GM12873 (cell line): ENCODE measurements at regions not wholly inside any gene's neighbourhood (a gene's known extent, or its start where the extent isn't known, plus 50 kb on each side); places are given as distances from the start of the nearest gene placed in this dataset.

Source experiments
- TF ChIP-seq, protein P1 (sequence below): IDR thresholded peaks from 2 replicates; pipeline ENCODE4 v1.5.1; 2012; ENCODE audit warnings: low read depth, mild to moderate bottlenecking, moderate library complexity, low read length, control low read depth; ENCODE audit not compliant: insufficient read depth; ENCODE audit errors: missing control alignments

DNA sequence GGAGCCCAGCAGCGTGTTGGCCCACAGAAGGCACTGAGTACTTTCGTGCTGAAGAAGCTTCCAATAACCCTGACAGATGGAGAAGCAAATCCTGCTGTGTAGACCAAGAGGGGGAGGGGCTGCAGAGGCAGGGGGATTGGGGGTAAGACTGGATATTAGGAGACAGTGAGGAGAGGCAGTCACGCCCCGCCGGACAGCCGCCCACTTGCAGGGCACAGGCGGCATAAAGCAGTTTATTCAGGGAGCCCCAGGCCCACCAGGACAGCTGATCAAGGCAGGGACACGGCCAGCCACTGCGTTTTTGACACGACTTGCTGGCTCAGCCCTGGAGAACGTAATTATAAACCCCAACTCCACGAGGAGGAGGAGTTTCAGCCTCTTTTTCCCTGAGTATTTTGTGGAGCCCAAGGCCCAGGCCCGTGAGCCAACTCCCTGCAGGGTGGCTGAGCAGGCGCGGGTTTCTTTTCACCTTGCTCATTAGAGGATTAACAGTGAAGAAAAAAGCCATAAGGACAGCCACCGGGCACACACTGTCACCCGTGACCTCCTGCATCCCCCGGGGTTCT lies 177.9 kb downstream of the TFAP2C start:
- TF ChIP-seq, protein P1, sequence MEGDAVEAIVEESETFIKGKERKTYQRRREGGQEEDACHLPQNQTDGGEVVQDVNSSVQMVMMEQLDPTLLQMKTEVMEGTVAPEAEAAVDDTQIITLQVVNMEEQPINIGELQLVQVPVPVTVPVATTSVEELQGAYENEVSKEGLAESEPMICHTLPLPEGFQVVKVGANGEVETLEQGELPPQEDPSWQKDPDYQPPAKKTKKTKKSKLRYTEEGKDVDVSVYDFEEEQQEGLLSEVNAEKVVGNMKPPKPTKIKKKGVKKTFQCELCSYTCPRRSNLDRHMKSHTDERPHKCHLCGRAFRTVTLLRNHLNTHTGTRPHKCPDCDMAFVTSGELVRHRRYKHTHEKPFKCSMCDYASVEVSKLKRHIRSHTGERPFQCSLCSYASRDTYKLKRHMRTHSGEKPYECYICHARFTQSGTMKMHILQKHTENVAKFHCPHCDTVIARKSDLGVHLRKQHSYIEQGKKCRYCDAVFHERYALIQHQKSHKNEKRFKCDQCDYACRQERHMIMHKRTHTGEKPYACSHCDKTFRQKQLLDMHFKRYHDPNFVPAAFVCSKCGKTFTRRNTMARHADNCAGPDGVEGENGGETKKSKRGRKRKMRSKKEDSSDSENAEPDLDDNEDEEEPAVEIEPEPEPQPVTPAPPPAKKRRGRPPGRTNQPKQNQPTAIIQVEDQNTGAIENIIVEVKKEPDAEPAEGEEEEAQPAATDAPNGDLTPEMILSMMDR, result no peak

DNA sequence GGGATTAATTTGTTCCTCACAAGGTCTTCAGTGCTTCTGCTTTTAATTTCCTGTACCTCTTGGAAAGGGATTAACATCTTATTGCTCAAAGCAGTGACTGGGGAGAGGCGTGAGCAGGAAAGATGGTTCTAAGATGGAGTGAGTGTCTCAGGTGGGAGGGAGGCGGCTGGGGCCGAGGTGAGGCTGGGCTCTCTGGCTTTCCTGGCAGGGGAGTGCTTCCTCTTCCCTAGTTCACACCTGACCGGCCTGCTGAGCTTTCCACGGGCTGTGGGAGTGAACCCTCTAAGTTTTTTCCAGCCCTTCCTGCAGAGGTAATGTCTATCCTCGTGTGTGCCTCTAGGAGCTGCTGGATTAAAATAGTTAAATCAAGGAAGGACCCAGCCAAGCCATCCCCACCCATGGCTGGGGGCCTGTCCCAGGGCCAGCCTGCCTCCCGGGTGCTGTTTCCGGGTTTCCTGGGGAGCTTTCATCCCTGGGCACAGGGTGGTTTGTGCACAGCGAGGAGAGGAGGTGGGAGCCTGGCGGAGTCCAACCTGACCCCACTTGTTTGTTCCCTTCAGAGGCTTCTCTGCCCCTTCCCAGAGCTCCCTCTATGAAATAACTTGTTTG lies 179.1 kb downstream of the TFAP2C start:
- TF ChIP-seq, protein P1, result no peak

DNA sequence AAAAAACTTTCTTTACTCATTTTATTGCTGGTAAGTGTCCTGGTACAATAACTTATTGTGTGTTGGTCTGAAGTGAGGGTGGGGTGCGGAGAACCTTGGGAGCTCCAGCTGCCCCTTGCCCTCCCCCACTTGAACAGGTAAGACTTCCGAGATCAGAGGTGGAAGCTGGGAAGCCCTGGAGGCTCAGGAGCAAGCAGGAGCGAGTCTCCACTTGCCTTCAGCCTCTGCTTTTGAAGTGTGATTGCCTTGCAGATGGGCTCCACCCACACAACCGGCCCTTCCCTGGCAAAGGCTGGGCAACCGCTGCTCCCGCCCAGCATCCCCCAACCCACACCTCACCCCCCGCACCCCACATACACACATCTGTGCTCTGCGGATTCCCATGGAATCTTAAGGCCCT lies 179.6 kb downstream of the TFAP2C start:
- TF ChIP-seq, protein P1, result no peak

DNA sequence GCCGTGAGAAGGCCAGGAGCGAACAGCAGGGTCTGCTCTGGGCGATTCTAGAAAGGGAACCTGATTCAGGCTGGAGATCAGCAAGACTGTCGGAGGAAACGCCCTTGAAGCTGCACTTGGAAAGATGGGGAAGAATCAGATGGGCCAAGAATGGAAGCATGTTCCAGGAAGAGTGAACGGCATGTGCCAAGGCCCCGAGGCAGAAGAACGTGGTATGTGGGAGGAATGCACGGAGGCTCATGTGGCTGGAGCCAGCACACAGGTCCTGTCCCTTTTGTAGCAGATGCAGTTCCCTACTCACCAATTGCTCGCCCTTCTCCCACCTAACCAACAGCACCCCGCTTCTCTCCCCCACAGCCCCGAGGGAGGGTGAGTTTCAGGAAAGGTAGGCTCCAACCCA lies 180.6 kb downstream of the TFAP2C start:
- TF ChIP-seq, protein P1, result no peak

DNA sequence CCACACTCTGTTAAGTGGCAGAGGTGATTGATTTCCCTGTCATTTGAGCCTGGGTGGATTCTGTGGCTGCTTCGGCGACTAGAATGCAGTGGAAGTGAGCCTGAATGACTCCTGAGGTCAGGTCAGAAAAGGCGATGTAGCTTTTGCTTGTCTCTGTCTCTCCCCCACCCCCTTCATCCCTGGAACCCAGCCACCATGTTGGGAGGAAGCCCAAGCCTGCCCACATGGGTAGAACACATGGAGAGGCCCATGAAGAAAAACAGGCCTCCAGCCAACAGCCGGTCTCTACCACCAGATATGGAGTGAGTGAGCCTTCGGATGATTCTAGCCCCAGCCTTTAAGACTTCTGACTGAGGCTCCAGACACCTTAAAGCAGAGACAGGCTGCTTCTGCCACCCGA lies 181.0 kb downstream of the TFAP2C start:
- TF ChIP-seq, protein P1, result no peak

DNA sequence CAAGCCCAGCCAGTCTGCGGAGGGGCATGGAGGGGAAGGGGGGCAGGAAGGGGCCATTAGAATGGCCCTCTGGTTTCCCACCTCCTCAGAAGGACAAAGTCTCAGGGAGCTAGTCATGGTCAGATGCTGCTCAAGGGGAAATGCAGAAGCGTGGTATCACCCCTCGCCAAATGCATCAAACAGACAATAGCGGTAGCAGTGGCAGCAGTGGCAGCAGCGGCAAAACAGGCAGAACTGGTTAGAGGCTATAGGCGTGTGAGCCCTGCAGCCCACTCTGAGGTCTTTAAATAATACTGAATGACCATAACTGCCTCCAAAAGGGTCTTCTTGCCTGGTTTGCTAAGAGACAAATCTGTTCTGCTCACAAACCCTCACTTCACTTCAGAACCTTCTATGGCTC lies 186.7 kb downstream of the TFAP2C start:
- TF ChIP-seq, protein P1, result no peak

DNA sequence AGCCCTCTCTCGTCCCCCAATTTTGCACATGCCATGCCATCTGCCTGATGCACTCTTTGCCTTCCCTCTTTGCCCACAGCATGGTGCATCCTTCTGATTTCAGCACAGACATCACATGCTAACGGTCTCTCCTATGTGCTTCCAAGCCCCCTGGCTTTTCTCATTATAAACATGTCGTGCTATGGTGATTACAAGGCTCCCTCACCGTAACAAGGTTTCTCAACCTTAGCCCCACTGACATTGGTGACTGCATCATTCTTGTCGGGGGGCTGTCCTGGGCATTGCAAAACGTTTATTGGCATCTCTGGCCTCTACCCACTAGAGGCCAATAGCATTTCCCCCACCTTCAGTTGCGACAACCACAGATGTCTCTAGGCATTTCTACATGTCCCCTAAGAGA lies 187.2 kb downstream of the TFAP2C start:
- TF ChIP-seq, protein P1, result no peak
